LNCaP clone FGC (cell line): ENCODE measurements at regions not wholly inside any gene's neighbourhood (a gene's known extent, or its start where the extent isn't known, plus 50 kb on each side); places are given as distances from the start of the nearest gene placed in this dataset.

Source experiments
- DNase-seq: peaks from one replicate; pipeline ENCODE4 v3.0.0-alpha.2; 2011; ENCODE audit warnings: low read depth
- H3K4me3 ChIP-seq: 2 replicates; pipeline ENCODE4 v1.5.1; 2011; ENCODE audit warnings: mild to moderate bottlenecking, low read depth, low read length, control low read depth
- CTCF ChIP-seq: IDR thresholded peaks from 2 replicates; pipeline ENCODE4 v1.5.1; 2012; ENCODE audit warnings: mild to moderate bottlenecking; ENCODE audit not compliant: control insufficient read depth, insufficient read depth; ENCODE audit errors: extremely low read depth

DNA sequence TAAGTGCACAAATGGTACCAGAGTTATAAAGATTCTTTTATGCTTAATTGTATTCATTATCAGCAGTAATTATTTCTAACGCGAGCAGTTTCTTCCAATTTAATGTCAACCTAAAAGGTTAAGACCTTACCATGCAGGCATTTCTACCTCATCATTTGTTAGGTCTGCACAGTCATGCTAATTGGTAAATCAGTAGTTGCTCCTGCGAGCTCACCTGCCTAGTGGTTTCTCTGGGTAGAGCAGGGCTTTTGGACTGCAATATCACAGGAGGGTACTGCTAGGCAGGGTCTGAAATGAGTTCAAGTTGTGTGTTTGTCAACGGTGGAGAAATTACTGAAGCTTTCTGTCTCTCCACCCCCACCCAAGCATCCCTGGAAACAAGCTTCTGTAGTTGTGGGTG lies 558.5 kb upstream of the MGMT start:
- H3K4me3 ChIP-seq: no peak overlapping the region
- TF ChIP-seq CTCF: no peak
- DNase-seq: no peak

- DNase-seq: no peak
- TF ChIP-seq CTCF: no peak
- H3K4me3 ChIP-seq: no peak overlapping the region
Observed at GRCh38 chr10:128912568-128913311, 554.3 kb upstream of the MGMT start.

- TF ChIP-seq CTCF: no peak
- no peak for DNase-seq
- H3K4me3 ChIP-seq: no peak overlapping the region
Observed at GRCh38 chr10:128914681-128915080, 552.4 kb upstream of the MGMT start.

- H3K4me3 ChIP-seq: no peak overlapping the region
- no peak for TF ChIP-seq CTCF
- DNase-seq: no peak
Observed at GRCh38 chr10:128915630-128916029, 551.4 kb upstream of the MGMT start.

GRCh38 chr10:128916383-128916782 lies 550.7 kb upstream of the MGMT start:
- H3K4me3 ChIP-seq: no peak overlapping the region
- no peak for DNase-seq
- TF ChIP-seq CTCF: no peak

DNA sequence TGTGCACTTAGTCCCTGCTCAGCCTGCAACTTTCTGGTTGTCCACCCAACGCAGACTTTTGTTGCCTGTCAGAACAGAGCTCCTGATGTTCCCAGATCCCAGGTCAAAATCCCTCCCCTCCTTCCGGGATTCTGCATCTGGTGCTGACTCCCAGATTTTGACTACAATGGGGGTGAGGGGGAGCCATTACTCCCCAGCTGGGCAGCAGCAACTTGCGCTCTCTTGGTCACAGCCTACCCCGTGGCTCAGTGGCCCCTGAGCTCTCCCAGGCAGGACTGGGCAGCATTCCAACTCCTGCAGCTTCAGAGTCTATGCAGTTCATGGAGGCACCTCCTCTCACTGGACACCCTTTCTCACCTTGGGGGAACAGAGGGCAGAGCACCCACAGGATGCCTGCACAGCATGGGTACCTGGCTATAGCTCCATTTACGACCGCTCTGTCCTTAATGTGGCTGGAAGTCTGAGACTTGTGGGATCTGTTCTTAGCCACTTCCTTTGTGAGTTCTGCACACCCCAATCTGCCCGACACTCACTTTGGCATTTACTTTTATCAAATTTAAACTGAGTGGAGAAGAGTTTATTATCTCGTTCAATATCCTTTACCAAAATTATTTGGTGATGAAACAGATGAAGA lies 545.5 kb upstream of the MGMT start:
- TF ChIP-seq CTCF: no peak
- DNase-seq: no peak
- no peak overlapping the region for H3K4me3 ChIP-seq
